OCI-LY3 (cell line): ENCODE measurements at regions not wholly inside any gene's neighbourhood (a gene's known extent, or its start where the extent isn't known, plus 50 kb on each side); places are given as distances from the start of the nearest gene placed in this dataset.

Experiments used
- H2AFZ ChIP-seq: fragments of 200-600, 300-600 bp; shearing (Covaris generic); 2 replicates; pipeline ENCODE4 v1.6.0; 2014; ENCODE audit warnings: antibody characterized with exemption, low read depth, low read length
- H3K27ac ChIP-seq: fragments of 200-600, 300-600 bp; sonication (generic); 2 replicates; pipeline ENCODE4 v1.5.1; 2014; ENCODE audit warnings: mild to moderate bottlenecking, low read length, moderate library complexity, mixed read lengths
- H3K27me3 ChIP-seq: fragments of 200-600, 300-600 bp; sonication (generic); 2 replicates; pipeline ENCODE4 v1.6.1; 2014; ENCODE audit warnings: low read depth, low read length, mixed read lengths
- H3K36me3 ChIP-seq: fragments of 200-600, 300-600 bp; sonication (generic); replicated peaks from 2 replicates; pipeline ENCODE3; 2014; ENCODE audit warnings: low read depth, low read length, mixed read lengths
- H3K4me1 ChIP-seq: fragments of 300-600, 200-600 bp; sonication (generic); 2 replicates; pipeline ENCODE4 v1.6.1; 2014; ENCODE audit warnings: low read length, mixed read lengths
- H3K4me2 ChIP-seq: fragments of 200-600, 300-600 bp; sonication (generic); 2 replicates; pipeline ENCODE4 v1.6.1; 2014; ENCODE audit warnings: low read length, mixed read lengths
- H3K4me3 ChIP-seq: fragments of 300-600, 200-600 bp; sonication (generic); 2 replicates; pipeline ENCODE4 v1.5.1; 2014; ENCODE audit warnings: antibody characterized with exemption, mild to moderate bottlenecking, low read length, moderate library complexity
- H3K79me2 ChIP-seq: fragments of 300-600, 200-600 bp; shearing (Covaris generic); 2 replicates; pipeline ENCODE4 v1.6.1; 2014; ENCODE audit warnings: mild to moderate bottlenecking, low read length, mixed read lengths
- H3K9ac ChIP-seq: fragments of 300-600, 200-600 bp; shearing (Covaris generic); 2 replicates; pipeline ENCODE4 v1.6.0; 2014; ENCODE audit warnings: mild to moderate bottlenecking, low read length, moderate library complexity
- H3K9me3 ChIP-seq: fragments of 200-600, 300-600 bp; shearing (Covaris generic); 2 replicates; pipeline ENCODE4 v1.6.1; 2014; ENCODE audit warnings: low read length, mixed read lengths; ENCODE audit not compliant: insufficient read depth
- H4K20me1 ChIP-seq: fragments of 200-600, 300-600 bp; sonication (generic); 2 replicates; pipeline ENCODE4 v1.6.1; 2016; ENCODE audit warnings: low read length, mixed read lengths; ENCODE audit not compliant: insufficient read depth
- EZH2phosphoT487 ChIP-seq: fragments of 200-600 bp; shearing (Covaris generic); IDR thresholded peaks from 2 replicates; pipeline ENCODE4 v1.6.1; 2018; ENCODE audit warnings: antibody characterized with exemption, mixed run types, low read depth
- TF ChIP-seq, protein P1 (sequence below): fragments of 200-600, 300-600 bp; sonication (generic); IDR thresholded peaks from 2 replicates; pipeline ENCODE4 v1.5.1; 2014; ENCODE audit warnings: antibody characterized with exemption, low read length, low read depth

DNA sequence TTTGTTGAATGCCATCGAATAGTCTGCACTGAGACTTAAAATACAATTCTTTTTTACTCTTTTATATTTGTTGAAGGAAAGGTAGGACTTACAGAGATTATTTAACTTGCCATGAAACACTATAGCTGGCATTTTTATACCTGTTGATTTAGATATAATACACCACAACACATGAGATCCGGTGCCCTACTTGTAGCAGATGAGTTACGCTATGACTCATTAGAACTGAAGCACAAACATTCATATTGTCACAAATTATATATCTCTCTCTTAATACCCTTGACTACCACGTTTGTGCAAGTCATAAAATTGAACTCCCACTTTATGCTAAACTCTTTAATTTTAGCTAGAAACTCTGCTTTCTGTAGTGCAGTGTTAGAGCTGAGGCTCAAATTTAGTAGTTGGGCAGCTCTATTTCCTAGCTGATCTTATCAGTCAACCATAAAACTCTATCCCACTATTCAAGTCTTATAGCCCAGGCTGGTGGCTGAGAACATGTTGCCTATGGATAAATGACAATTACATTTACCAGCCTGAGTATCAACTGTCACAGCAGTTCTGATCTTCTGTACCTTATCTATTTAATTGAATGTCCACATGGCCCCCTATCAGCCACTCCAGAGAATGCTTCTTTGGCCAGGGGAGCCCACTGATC, 137.4 kb upstream of the SEMA3D start:
- H3K27ac ChIP-seq: no peak overlapping the region
- no peak for TF ChIP-seq EZH2phosphoT487
- TF ChIP-seq, protein P1, sequence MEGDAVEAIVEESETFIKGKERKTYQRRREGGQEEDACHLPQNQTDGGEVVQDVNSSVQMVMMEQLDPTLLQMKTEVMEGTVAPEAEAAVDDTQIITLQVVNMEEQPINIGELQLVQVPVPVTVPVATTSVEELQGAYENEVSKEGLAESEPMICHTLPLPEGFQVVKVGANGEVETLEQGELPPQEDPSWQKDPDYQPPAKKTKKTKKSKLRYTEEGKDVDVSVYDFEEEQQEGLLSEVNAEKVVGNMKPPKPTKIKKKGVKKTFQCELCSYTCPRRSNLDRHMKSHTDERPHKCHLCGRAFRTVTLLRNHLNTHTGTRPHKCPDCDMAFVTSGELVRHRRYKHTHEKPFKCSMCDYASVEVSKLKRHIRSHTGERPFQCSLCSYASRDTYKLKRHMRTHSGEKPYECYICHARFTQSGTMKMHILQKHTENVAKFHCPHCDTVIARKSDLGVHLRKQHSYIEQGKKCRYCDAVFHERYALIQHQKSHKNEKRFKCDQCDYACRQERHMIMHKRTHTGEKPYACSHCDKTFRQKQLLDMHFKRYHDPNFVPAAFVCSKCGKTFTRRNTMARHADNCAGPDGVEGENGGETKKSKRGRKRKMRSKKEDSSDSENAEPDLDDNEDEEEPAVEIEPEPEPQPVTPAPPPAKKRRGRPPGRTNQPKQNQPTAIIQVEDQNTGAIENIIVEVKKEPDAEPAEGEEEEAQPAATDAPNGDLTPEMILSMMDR: no peak
- no peaks in the 10 kb centered on the region for H4K20me1 ChIP-seq

DNA sequence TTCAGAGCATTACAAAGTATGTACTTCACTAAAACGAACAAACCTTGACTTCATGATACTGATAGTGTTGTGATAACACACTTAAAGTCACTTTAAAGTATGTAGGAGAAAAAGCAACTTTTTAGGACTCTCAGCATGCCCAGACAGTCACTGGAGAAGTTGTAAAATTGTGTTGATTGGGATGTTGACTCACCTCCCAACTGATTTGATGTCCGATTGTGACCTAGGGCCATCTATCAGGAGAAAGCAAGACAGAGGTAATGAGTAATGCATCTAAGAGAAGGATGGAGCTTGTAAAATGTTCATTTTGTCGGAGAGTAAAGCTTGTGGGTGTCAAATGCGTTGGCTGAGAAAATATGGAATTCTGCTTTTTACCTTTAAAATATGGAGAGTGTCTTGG, 135.4 kb upstream of the SEMA3D start:
- Histone ChIP-seq H3K9ac (no peak overlapping the region), H3K27ac (no peak overlapping the region), H3K27me3 (no peaks in the 10 kb centered on the region), H3K4me2 (no peak overlapping the region), H3K4me1 (no peaks in the 10 kb centered on the region), H3K36me3 (no peaks in the 10 kb centered on the region), H2AFZ (no peak overlapping the region), H3K4me3 (no peak overlapping the region), H4K20me1 (no peaks in the 10 kb centered on the region), H3K9me3 (no peaks in the 10 kb centered on the region), H3K79me2 (no peaks in the 10 kb centered on the region)
- TF ChIP-seq EZH2phosphoT487: no peak
- TF ChIP-seq, protein P1: no peak

More for the DNA sequence above, 137.4 kb upstream of the SEMA3D start:
- H3K36me3 ChIP-seq: no peaks in the 10 kb centered on the region
- no peak overlapping the region for H3K4me2 ChIP-seq
- no peak overlapping the region for H2AFZ ChIP-seq
- H3K4me1 ChIP-seq: no peaks in the 10 kb centered on the region
- H3K27me3 ChIP-seq: no peaks in the 10 kb centered on the region
- H3K9ac ChIP-seq: no peak overlapping the region
- H3K9me3 ChIP-seq: no peaks in the 10 kb centered on the region
- no peaks in the 10 kb centered on the region for H3K79me2 ChIP-seq
- no peak overlapping the region for H3K4me3 ChIP-seq

DNA sequence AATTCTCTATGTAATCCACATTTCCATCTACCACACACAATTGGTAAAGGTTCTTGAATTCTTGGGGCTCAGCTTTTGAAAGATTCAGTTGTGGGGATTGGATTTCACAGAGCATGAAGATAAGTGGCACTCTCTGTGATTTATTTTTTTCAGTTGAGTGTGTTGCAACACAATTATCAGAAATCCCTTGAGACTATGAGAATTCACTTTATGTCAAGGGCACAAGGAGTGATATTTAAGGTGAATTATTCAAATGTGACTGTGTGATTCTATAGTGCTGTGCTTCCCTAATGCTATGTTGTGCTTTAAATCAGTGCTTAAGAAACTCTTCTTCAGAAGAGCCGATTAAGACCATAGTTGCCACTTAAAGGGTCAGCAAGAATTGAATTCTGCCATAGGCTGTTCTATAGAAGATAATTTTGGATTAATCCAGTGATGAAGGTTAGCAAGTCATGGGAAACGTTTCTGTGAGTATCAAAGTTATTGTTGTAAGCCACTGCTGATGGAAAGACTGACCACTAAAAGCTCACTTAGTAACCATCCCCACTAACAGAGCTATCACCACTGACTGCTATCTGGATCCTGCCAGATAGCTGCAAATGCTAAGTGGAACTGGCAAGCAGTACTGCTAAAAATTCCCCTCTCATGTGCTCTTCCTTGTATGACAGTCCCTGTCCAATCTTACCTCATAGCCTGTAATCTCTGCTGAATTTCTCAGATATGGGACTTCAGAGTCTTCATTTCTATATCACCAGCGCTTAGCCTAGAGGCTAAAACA, 134.0 kb upstream of the SEMA3D start:
- Histone ChIP-seq H3K4me1 (no peaks in the 10 kb centered on the region), H3K4me2 (no peak overlapping the region), H3K27me3 (no peaks in the 10 kb centered on the region), H3K4me3 (no peak overlapping the region), H3K36me3 (no peaks in the 10 kb centered on the region), H3K27ac (no peak overlapping the region), H4K20me1 (no peaks in the 10 kb centered on the region), H3K9me3 (no peaks in the 10 kb centered on the region), H3K79me2 (no peaks in the 10 kb centered on the region), H3K9ac (no peak overlapping the region), H2AFZ (no peak overlapping the region)
- no peak for TF ChIP-seq EZH2phosphoT487
- TF ChIP-seq, protein P1: no peak

DNA sequence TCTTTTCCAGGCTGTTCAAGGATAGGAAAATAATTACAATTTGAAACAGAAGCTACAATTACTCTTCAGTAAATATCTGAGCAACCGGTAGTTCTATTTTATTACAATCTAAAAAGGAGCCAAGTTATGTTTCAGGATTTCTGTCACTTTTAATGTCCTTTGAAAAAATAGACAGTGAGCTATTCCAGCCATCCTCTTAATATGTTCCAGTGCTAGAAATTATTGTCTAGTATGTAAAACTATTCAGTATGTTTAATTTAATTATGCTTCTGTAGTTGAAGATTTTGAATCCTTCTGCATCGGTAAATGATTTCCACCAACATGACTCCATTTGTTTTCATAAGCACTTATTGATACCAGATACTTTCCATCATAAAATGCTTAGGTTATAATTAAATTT, 129.6 kb upstream of the SEMA3D start:
- H3K4me2 ChIP-seq: no peak overlapping the region
- H3K79me2 ChIP-seq: no peaks in the 10 kb centered on the region
- no peaks in the 10 kb centered on the region for H3K36me3 ChIP-seq
- no peak overlapping the region for H3K9ac ChIP-seq
- H3K4me1 ChIP-seq: peaks cover 12% of the 10 kb centered on the region
- TF ChIP-seq, protein P1: no peak
- TF ChIP-seq EZH2phosphoT487: no peak
- H3K27ac ChIP-seq: no peak overlapping the region
- no peaks in the 10 kb centered on the region for H4K20me1 ChIP-seq
- no peaks in the 10 kb centered on the region for H3K9me3 ChIP-seq
- H3K27me3 ChIP-seq: no peaks in the 10 kb centered on the region
- no peak overlapping the region for H3K4me3 ChIP-seq
- no peak overlapping the region for H2AFZ ChIP-seq
